Mesothelial cell of epicardium (in vitro differentiated cells): ENCODE measurements at regions not wholly inside any gene's neighbourhood (a gene's known extent, or its start where the extent isn't known, plus 50 kb on each side); places are given as distances from the start of the nearest gene placed in this dataset.

ENCODE experiments used
- DNase-seq, 2 experiments: peaks; one replicate each; pipeline ENCODE4 v3.0.0; 2021; ENCODE audit warnings: low spot score in 2 of 2; ENCODE audit not compliant: unreplicated experiment in 2 of 2
- H3K27ac Mint-ChIP-seq: 2 replicates; pipeline ENCODE4 v1.8.0; 2021; ENCODE audit warnings: mixed read lengths
- H3K27me3 Mint-ChIP-seq: 2 replicates; pipeline ENCODE4 v1.8.0; 2021; ENCODE audit warnings: low read depth, mixed read lengths
- H3K36me3 Mint-ChIP-seq: 2 replicates; pipeline ENCODE4 v1.8.0; 2021; ENCODE audit warnings: mixed read lengths
- H3K4me1 Mint-ChIP-seq: 2 replicates; pipeline ENCODE4 v1.8.0; 2021; ENCODE audit warnings: mixed read lengths
- H3K4me3 Mint-ChIP-seq: 2 replicates; pipeline ENCODE4 v1.8.0; 2021; ENCODE audit warnings: mild to moderate bottlenecking, moderate library complexity, mixed read lengths
- H3K9me3 Mint-ChIP-seq: 2 replicates; pipeline ENCODE4 v1.8.0; 2021; ENCODE audit warnings: mixed read lengths
- TF ChIP-seq, protein P1 (sequence below): fragments of 200-600 bp; sonication (generic); IDR thresholded peaks from one replicate; pipeline ENCODE4 v1.5.0; 2021; ENCODE audit warnings: antibody characterized with exemption; ENCODE audit not compliant: unreplicated experiment

DNA sequence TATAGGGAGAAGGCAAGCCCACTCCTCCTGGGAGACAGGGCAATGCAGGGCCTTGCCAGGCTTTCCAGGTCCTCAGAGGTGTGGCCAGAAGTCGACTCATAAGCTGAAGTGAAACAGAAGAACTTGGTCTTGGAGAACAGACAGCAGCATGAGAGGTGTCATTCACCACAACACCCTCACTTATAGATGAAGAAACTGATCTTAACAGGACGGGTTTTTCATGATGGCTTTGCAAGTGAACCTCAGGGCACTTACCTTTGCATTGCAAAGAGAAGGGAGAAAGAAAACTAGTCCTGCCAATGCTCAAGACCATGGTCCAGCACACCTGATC lies 198.8 kb downstream of the CYRIA start:
- no peaks in the 10 kb centered on the region for H3K27me3 Mint-ChIP-seq
- H3K4me3 Mint-ChIP-seq = no peak overlapping the region
- TF ChIP-seq, protein P1, sequence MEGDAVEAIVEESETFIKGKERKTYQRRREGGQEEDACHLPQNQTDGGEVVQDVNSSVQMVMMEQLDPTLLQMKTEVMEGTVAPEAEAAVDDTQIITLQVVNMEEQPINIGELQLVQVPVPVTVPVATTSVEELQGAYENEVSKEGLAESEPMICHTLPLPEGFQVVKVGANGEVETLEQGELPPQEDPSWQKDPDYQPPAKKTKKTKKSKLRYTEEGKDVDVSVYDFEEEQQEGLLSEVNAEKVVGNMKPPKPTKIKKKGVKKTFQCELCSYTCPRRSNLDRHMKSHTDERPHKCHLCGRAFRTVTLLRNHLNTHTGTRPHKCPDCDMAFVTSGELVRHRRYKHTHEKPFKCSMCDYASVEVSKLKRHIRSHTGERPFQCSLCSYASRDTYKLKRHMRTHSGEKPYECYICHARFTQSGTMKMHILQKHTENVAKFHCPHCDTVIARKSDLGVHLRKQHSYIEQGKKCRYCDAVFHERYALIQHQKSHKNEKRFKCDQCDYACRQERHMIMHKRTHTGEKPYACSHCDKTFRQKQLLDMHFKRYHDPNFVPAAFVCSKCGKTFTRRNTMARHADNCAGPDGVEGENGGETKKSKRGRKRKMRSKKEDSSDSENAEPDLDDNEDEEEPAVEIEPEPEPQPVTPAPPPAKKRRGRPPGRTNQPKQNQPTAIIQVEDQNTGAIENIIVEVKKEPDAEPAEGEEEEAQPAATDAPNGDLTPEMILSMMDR = no peak
- peaks cover 8% of the 10 kb centered on the region for H3K4me1 Mint-ChIP-seq
- no peak overlapping the region for H3K27ac Mint-ChIP-seq
- no peaks in the 10 kb centered on the region for H3K36me3 Mint-ChIP-seq
- no peak for DNase-seq
- H3K9me3 Mint-ChIP-seq = no peaks in the 10 kb centered on the region

DNA sequence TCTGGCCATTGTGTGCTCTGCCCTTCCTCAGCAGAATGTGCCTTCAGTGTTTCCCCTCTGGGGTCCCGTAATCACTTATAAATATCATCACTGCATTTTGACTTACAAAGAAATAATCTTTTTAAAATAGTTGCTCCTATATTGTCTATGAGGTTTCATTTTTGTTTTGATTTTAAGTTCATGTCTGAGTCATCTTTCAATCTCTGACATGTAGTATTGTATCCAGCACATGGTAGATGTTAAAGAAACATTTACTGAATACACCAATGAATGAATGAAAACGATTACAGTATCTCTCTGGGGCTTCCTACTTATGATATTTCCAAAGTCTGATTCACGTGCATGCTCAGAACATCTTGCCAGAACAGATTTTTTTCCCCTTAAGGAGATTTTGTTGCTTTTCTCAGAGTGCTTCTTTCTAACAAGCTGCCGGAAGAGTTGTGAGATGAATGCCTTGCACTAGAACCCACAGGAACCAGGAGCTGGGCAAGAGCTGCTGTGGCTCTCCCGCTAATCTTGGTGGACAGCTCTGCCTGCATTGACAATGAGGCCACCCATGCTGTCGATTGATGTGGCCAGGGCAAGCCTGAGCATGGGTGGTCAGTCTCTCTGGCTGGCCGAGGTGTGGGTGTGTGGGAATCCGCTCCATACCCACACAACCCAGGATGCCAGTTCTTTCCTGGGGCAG lies 199.4 kb downstream of the CYRIA start:
- Mint-ChIP-seq H3K27me3 (no peaks in the 10 kb centered on the region), H3K4me1 (peaks cover 8% of the 10 kb centered on the region), H3K36me3 (no peaks in the 10 kb centered on the region), H3K9me3 (no peaks in the 10 kb centered on the region), H3K27ac (no peak overlapping the region), H3K4me3 (no peak overlapping the region)
- no peak for DNase-seq
- TF ChIP-seq, protein P1 = no peak

DNA sequence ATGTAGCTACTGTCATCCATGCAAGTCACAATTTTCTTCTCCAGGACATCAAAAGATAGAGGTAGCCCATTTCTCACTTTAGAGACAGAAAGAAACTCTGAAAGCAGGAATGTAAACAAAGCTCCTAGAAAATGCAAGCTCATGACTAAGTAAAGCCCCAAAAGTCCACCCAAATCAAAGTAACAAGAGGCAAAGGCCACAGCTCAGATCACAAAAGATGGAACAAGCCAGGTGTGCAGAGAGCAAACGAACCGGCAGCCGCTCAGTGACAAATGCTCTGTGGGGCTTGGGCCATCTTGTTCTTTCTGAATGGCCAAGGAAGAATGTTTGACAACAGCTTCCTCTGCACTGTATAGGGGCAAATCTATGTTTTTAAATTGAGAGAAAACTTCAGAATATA lies 201.0 kb downstream of the CYRIA start:
- H3K9me3 Mint-ChIP-seq = peaks cover 4% of the 10 kb centered on the region
- no peak overlapping the region for H3K4me3 Mint-ChIP-seq
- no peak overlapping the region for H3K27ac Mint-ChIP-seq
- peaks cover 1% of the 10 kb centered on the region for H3K36me3 Mint-ChIP-seq
- TF ChIP-seq, protein P1 = no peak
- no peaks in the 10 kb centered on the region for H3K27me3 Mint-ChIP-seq
- DNase-seq = no peak
- no peaks in the 10 kb centered on the region for H3K4me1 Mint-ChIP-seq

DNA sequence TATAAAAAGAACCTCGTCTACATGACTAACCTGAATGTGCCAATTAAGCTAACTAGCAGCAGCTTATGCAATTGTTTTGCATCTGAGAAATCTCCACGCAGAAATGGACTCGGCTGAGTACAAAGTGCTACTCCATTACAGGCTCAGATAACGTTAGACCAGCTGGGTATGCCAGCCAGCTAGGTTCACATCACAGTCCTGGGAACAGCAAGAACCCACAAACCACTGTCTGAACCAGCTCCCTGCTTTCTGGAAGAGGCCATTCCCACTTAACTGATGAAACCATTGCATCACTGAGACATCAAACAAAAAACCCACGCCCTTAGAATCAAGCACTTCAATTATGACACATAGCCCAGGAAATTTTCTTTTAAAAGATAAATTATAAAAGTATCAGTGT lies 202.7 kb downstream of the CYRIA start:
- DNase-seq = no peak
- Mint-ChIP-seq H3K27ac (no peak overlapping the region), H3K27me3 (no peaks in the 10 kb centered on the region), H3K9me3 (peaks cover 19% of the 10 kb centered on the region), H3K4me3 (no peak overlapping the region), H3K4me1 (no peaks in the 10 kb centered on the region), H3K36me3 (peaks cover 8% of the 10 kb centered on the region)
- TF ChIP-seq, protein P1 = no peak

DNA sequence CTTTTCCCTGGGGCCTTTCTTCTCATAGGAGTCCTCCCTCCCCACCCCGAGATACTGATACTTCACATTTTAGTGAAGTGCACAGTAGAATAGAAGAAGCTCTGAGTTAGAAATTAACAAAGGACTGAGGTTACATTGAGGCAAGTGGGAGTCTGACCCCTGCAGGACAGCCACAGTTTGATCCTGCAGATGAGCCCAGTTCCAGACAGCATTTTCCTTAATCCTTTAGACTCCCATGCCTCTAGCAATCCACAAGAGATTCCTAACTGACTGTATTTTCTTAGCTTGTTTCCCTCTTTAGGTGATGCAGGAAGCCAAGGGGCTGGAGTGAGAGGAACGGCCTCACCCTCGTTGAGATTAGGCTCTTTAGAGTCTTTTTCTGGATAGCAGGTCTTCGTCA lies 204.0 kb downstream of the CYRIA start:
- Mint-ChIP-seq H3K36me3 (peaks cover 10% of the 10 kb centered on the region), H3K27me3 (no peaks in the 10 kb centered on the region), H3K4me3 (no peak overlapping the region), H3K9me3 (peaks cover 24% of the 10 kb centered on the region), H3K4me1 (no peaks in the 10 kb centered on the region), H3K27ac (no peak overlapping the region)
- TF ChIP-seq, protein P1 = no peak
- DNase-seq = no peak

DNA sequence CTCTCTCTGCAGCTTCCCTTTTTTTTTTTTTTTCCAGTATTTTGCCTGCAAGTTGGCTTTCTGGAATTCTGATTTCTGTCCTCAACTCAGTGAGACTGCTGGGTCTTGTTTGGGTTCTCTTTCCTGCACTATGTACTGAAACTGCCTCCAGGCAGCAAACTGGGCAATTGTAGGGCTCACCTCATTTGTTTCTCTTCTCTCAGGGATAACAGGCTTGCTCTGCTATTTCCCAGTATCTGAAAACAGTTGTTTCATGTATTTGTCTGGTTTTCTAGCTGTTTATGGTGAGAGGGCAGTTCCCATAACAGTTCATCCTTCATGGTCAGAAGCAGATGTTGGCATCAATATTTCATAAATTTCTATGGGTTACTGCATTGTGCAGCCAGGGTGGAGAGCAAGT lies 206.0 kb downstream of the CYRIA start:
- Mint-ChIP-seq H3K36me3 (peaks cover 10% of the 10 kb centered on the region), H3K27ac (no peak overlapping the region)
- TF ChIP-seq, protein P1 = no peak

More for the DNA sequence above, 206.0 kb downstream of the CYRIA start:
- Mint-ChIP-seq H3K9me3 (peaks cover 24% of the 10 kb centered on the region), H3K27me3 (no peaks in the 10 kb centered on the region), H3K4me3 (no peak overlapping the region), H3K4me1 (no peaks in the 10 kb centered on the region)
- DNase-seq = no peak
